ENCODE measurements at regions not wholly inside any gene's neighbourhood (a gene's known extent, or its start where the extent isn't known, plus 50 kb on each side); places are given as distances from the start of the nearest gene placed in this dataset.
A peak's percentile ranks its signal among the peaks of the same experiment; 100 is the strongest.
"Not testable (repeated sequence)": the region's sequence is repeated elsewhere in the genome, so short reads cannot be mapped to it uniquely, and the experiment has no call there.

- DNase-seq: no peak
Observed at GRCh38 chr22:48075604-48076003, 1313.2 kb downstream of the TBC1D22A start.

GRCh38 chr22:48072777-48073176, 1310.3 kb downstream of the TBC1D22A start:
- DNase-seq: no peak

- no peak for DNase-seq
Observed at GRCh38 chr22:48071828-48072227, 1309.4 kb downstream of the TBC1D22A start.

- no peak for DNase-seq
Observed at GRCh38 chr22:48071305-48071704, 1308.9 kb downstream of the TBC1D22A start.

GRCh38 chr22:48070760-48071159, 1308.3 kb downstream of the TBC1D22A start:
- no peak for DNase-seq

GRCh38 chr22:48070083-48070482, 1307.6 kb downstream of the TBC1D22A start:
- no peak for DNase-seq

- no peak for DNase-seq
Observed at GRCh38 chr22:48069256-48069655, 1306.8 kb downstream of the TBC1D22A start.

- no peak for DNase-seq
Observed at GRCh38 chr22:48068323-48068885, 1306.0 kb downstream of the TBC1D22A start.

- peak; percentile 31 for DNase-seq
Observed at GRCh38 chr22:48065892-48066291, 1303.4 kb downstream of the TBC1D22A start.

GRCh38 chr22:48061726-48062125, 1299.3 kb downstream of the TBC1D22A start:
- no peak for DNase-seq

- DNase-seq: no peak
Observed at GRCh38 chr22:48060266-48060665, 1297.8 kb downstream of the TBC1D22A start.

GRCh38 chr22:48059521-48059920, 1297.1 kb downstream of the TBC1D22A start:
- DNase-seq: not testable (repeated sequence)

GRCh38 chr22:48057116-48057835, 1294.8 kb downstream of the TBC1D22A start:
- no peak for DNase-seq

GRCh38 chr22:48055827-48056226, 1293.4 kb downstream of the TBC1D22A start:
- DNase-seq: no peak

GRCh38 chr22:48055185-48055584, 1292.7 kb downstream of the TBC1D22A start:
- no peak for DNase-seq

- no peak for DNase-seq
Observed at GRCh38 chr22:48054596-48054995, 1292.1 kb downstream of the TBC1D22A start.

GRCh38 chr22:48053973-48054372, 1291.5 kb downstream of the TBC1D22A start:
- DNase-seq: no peak

GRCh38 chr22:48053486-48053885, 1291.0 kb downstream of the TBC1D22A start:
- no peak for DNase-seq

GRCh38 chr22:48052621-48052890, 1290.1 kb downstream of the TBC1D22A start:
- DNase-seq: no peak

GRCh38 chr22:48051796-48052620, 1289.6 kb downstream of the TBC1D22A start:
- peak; percentile 3 for DNase-seq

- DNase-seq: no peak
Observed at GRCh38 chr22:48050836-48051235, 1288.4 kb downstream of the TBC1D22A start.

GRCh38 chr22:48049116-48049515, 1286.7 kb downstream of the TBC1D22A start:
- no peak for DNase-seq

GRCh38 chr22:48047722-48048500, 1285.5 kb downstream of the TBC1D22A start:
- peak; percentile 13 for DNase-seq

Data from NCI-H345 (cell line).